ENCODE measurements at regions not wholly inside any gene's neighbourhood (a gene's known extent, or its start where the extent isn't known, plus 50 kb on each side); places are given as distances from the start of the nearest gene placed in this dataset.

GRCh38 chr13:18236528-18236815 lies 945.2 kb downstream of the TUBA3C start:
- TF ChIP-seq ZNF24 (IDR thresholded peaks at IDR 0.05) (no peak), CTCF (IDR thresholded peaks at IDR 0.05 in 2 of 3, conservative IDR thresholded peaks at IDR 0.05 in 1 of 3; ENCODE audit: insufficient read depth in 2 of 3, low read depth in 1 of 3, low read length in 3 of 3) (no peak), ZNF699 (CRISPR knock-in tag; IDR thresholded peaks at IDR 0.05; ENCODE audit: insufficient replicate concordance) (no peak), MLX (CRISPR knock-in tag; conservative IDR thresholded peaks at IDR 0.05) (no peak), YY1 (IDR thresholded peaks at IDR 0.05; ENCODE audit: borderline replicate concordance in 1 of 3, control insufficient read depth in 1 of 3, extremely low read depth in 1 of 3, insufficient read depth in 3 of 3, insufficient read length in 1 of 3, insufficient replicate concordance in 2 of 3, low read depth in 1 of 3, low read length in 2 of 3) (no peak), ZNF134 (CRISPR knock-in tag; conservative IDR thresholded peaks at IDR 0.05) (no peak), ZNF232 (CRISPR knock-in tag; IDR thresholded peaks at IDR 0.05) (no peak), HBP1 (CRISPR knock-in tag; IDR thresholded peaks at IDR 0.05) (no peak), POLR2AphosphoS2 (IDR thresholded peaks at IDR 0.05; ENCODE audit: low read length) (no peak), ZNF780A (CRISPR knock-in tag; IDR thresholded peaks at IDR 0.05) (no peak)

All from K562 (cell line).